H9 (cell line): ENCODE measurements at regions not wholly inside any gene's neighbourhood (a gene's known extent, or its start where the extent isn't known, plus 50 kb on each side); places are given as distances from the start of the nearest gene placed in this dataset.

ENCODE experiments used
- DNase-seq: peaks from one replicate; pipeline ENCODE4 v3.0.0-alpha.2; 2017
- H2AFZ ChIP-seq: one replicate; pipeline ENCODE4 v1.6.1; 2013; ENCODE audit warnings: mild to moderate bottlenecking, low read length, control low read depth, moderate library complexity
- H2AK5ac ChIP-seq: 2 replicates; pipeline ENCODE4 v1.6.1; 2013; ENCODE audit warnings: low read length, control low read depth, mixed read lengths; ENCODE audit not compliant: insufficient read length
- H2BK120ac ChIP-seq: one replicate; pipeline ENCODE4 v1.6.1; 2013; ENCODE audit warnings: low read depth, mild to moderate bottlenecking, low read length, control low read depth, inconsistent platforms; ENCODE audit not compliant: poor library complexity, severe bottlenecking
- H2BK12ac ChIP-seq: 2 replicates; pipeline ENCODE4 v1.6.1; 2013; ENCODE audit warnings: low read length, control low read depth, mixed read lengths, low read depth; ENCODE audit not compliant: insufficient read length
- H2BK15ac ChIP-seq: 2 replicates; pipeline ENCODE4 v1.6.1; 2013; ENCODE audit warnings: low read depth, low read length, control low read depth
- H2BK20ac ChIP-seq: one replicate; pipeline ENCODE4 v1.6.1; 2013; ENCODE audit warnings: low read depth, mild to moderate bottlenecking, low read length, control low read depth, inconsistent platforms; ENCODE audit not compliant: poor library complexity, severe bottlenecking
- H2BK5ac ChIP-seq: 2 replicates; pipeline ENCODE4 v1.6.1; 2013; ENCODE audit warnings: low read length, control low read depth, mixed read lengths; ENCODE audit not compliant: insufficient read length
- H3K14ac ChIP-seq: 2 replicates; pipeline ENCODE4 v1.6.1; 2013; ENCODE audit warnings: low read length, control low read depth; ENCODE audit not compliant: insufficient read depth
- H3K18ac ChIP-seq: 2 replicates; pipeline ENCODE4 v1.6.1; 2013; ENCODE audit warnings: low read depth, mild to moderate bottlenecking, mixed read lengths, low read length, control low read depth; ENCODE audit not compliant: insufficient read length
- H3K23ac ChIP-seq: 2 replicates; pipeline ENCODE4 v1.6.1; 2013; ENCODE audit warnings: low read length, control low read depth, mixed read lengths, low read depth; ENCODE audit not compliant: insufficient read length
- H3K23me2 ChIP-seq: 2 replicates; pipeline ENCODE4 v1.6.1; 2013; ENCODE audit warnings: low read depth, mild to moderate bottlenecking, mixed read lengths, low read length, control low read depth; ENCODE audit not compliant: insufficient read length, poor library complexity, severe bottlenecking
- H3K27ac ChIP-seq: 2 replicates; pipeline ENCODE4 v1.5.1; 2013; ENCODE audit warnings: low read length, control low read depth, mixed read lengths, low read depth; ENCODE audit not compliant: insufficient read length
- H3K27me3 ChIP-seq: 2 replicates; pipeline ENCODE4 v1.6.1; 2013; ENCODE audit warnings: low read length, control low read depth, inconsistent platforms; ENCODE audit not compliant: insufficient read depth
- H3K4ac ChIP-seq: 2 replicates; pipeline ENCODE4 v1.6.1; 2013; ENCODE audit warnings: low read depth, mild to moderate bottlenecking, control low read depth, inconsistent platforms, low read length, moderate library complexity
- H3K4me1 ChIP-seq: 2 replicates; pipeline ENCODE4 v1.6.1; 2013; ENCODE audit warnings: low read length, control low read depth, inconsistent platforms; ENCODE audit not compliant: insufficient read depth
- H3K4me2 ChIP-seq: 2 replicates; pipeline ENCODE4 v1.6.1; 2013; ENCODE audit warnings: low read length, control low read depth, mixed read lengths; ENCODE audit not compliant: insufficient read length, insufficient read depth
- H3K56ac ChIP-seq: 2 replicates; pipeline ENCODE4 v1.6.1; 2013; ENCODE audit warnings: low read depth, mild to moderate bottlenecking, mixed read lengths, low read length, control low read depth; ENCODE audit not compliant: insufficient read length
- H3K79me1 ChIP-seq: 2 replicates; pipeline ENCODE4 v1.6.1; 2013; ENCODE audit warnings: low read depth, mild to moderate bottlenecking, moderate library complexity, low read length, control low read depth, inconsistent platforms; ENCODE audit not compliant: insufficient read depth, poor library complexity, severe bottlenecking
- H3K79me2 ChIP-seq: 2 replicates; pipeline ENCODE4 v1.6.1; 2013; ENCODE audit warnings: low read length, control low read depth, inconsistent platforms; ENCODE audit not compliant: insufficient read depth
- H3K9ac ChIP-seq: 2 replicates; pipeline ENCODE4 v1.6.1; 2013; ENCODE audit warnings: low read length, control low read depth, mixed read lengths; ENCODE audit not compliant: insufficient read length; ENCODE audit errors: extremely low read depth
- H3K9me3 ChIP-seq: one replicate; pipeline ENCODE4 v1.6.1; 2013; ENCODE audit warnings: low read depth, low read length, inconsistent platforms; ENCODE audit not compliant: control insufficient read depth
- H3T11ph ChIP-seq: one replicate; pipeline ENCODE4 v1.6.1; 2013; ENCODE audit warnings: mild to moderate bottlenecking, low read length, control low read depth, inconsistent platforms
- H4K20me1 ChIP-seq: one replicate; pipeline ENCODE4 v1.6.1; 2013; ENCODE audit not compliant: control insufficient read depth, insufficient read length, insufficient read depth
- H4K5ac ChIP-seq: 2 replicates; pipeline ENCODE4 v1.6.1; 2013; ENCODE audit warnings: low read depth, mild to moderate bottlenecking, mixed read lengths, low read length, control low read depth; ENCODE audit not compliant: insufficient read length
- H4K8ac ChIP-seq: replicated peaks from 2 replicates; pipeline ENCODE4 v1.6.1; 2013; ENCODE audit warnings: low read length, control low read depth, mixed read lengths, low read depth; ENCODE audit not compliant: insufficient read length
- H4K91ac ChIP-seq: 2 replicates; pipeline ENCODE4 v1.6.1; 2013; ENCODE audit warnings: low read depth, mild to moderate bottlenecking, moderate library complexity, mixed read lengths, low read length, control low read depth; ENCODE audit not compliant: insufficient read length
- H3K27ac Mint-ChIP-seq, 3 experiments: 2 replicates in 2 of 3; 3 replicates in 1 of 3; pipeline ENCODE4 v1.8.0; 2020 to 2021; ENCODE audit warnings: mixed read lengths in 3 of 3, mild to moderate bottlenecking in 1 of 3, moderate library complexity in 1 of 3
- H3K27me3 Mint-ChIP-seq: 2 replicates; pipeline ENCODE4 v1.8.0; 2021; ENCODE audit warnings: low read depth, mild to moderate bottlenecking, moderate library complexity, mixed read lengths
- H3K36me3 Mint-ChIP-seq, 3 experiments: 2 replicates in 2 of 3; 3 replicates in 1 of 3; pipeline ENCODE4 v1.8.0; 2020 to 2021; ENCODE audit warnings: low read depth in 3 of 3, mixed read lengths in 3 of 3; ENCODE audit not compliant: insufficient read depth in 1 of 3
- H3K4me1 Mint-ChIP-seq, 2 experiments: 2 replicates each; pipeline ENCODE4 v1.8.0; 2020; ENCODE audit warnings: mixed read lengths in 2 of 2
- H3K4me3 Mint-ChIP-seq, 2 experiments: 2 replicates in 1 of 2; 3 replicates in 1 of 2; pipeline ENCODE4 v1.8.0; 2020 to 2021; ENCODE audit warnings: mild to moderate bottlenecking in 2 of 2, mixed read lengths in 2 of 2, moderate library complexity in 1 of 2
- H3K9me3 Mint-ChIP-seq, 2 experiments: 2 replicates in 1 of 2; 3 replicates in 1 of 2; pipeline ENCODE4 v1.8.0; 2020; ENCODE audit warnings: mild to moderate bottlenecking in 2 of 2, mixed read lengths in 2 of 2, moderate library complexity in 1 of 2
- CTCF ChIP-seq: fragments of 200-600 bp; sonication (generic); conservative IDR thresholded peaks from 3 replicates; pipeline ENCODE4 v1.8.0; 2021; ENCODE audit warnings: antibody characterized with exemption, mild to moderate bottlenecking
- WGBS: extraction: QIAGEN DNeasy Blood & Tissue Kit; methylation state at CpG from one replicate; pipeline ENCODE4 v1.1.7; 2013; ENCODE audit warnings: missing lambda C conversion rate, low lambda C conversion rate, mixed read lengths; ENCODE audit not compliant: insufficient read length; ENCODE audit errors: extremely low coverage; 5-methylcytosine and 5-hydroxymethylcytosine counted together

GRCh38 chr21:25189497-25189896, 417.8 kb downstream of the MRPL39 start:
- Mint-ChIP-seq H3K27ac (no peak overlapping the region), H3K9me3 (peaks cover 27 to 48% of the 10 kb centered on the region in 2 experiments), H3K4me1 (no peaks in the 10 kb centered on the region), H3K36me3 (no peaks in the 10 kb centered on the region; a peak in 1 of 7 replicates), H3K27me3 (no peaks in the 10 kb centered on the region), H3K4me3 (no peak overlapping the region)
- H2AK5ac ChIP-seq: no peak overlapping the region
- H3K79me1 ChIP-seq: no peaks in the 10 kb centered on the region
- H3K9me3 ChIP-seq: no peaks in the 10 kb centered on the region
- no peaks in the 10 kb centered on the region for H3K23me2 ChIP-seq
- no peak overlapping the region for H4K91ac ChIP-seq
- no peak overlapping the region for H3K56ac ChIP-seq
- no peak overlapping the region for H3K14ac ChIP-seq
- H2BK20ac ChIP-seq: no peak overlapping the region
- H3K4me2 ChIP-seq: no peak overlapping the region
- H3K4me1 ChIP-seq: no peaks in the 10 kb centered on the region; the same call in 1 of the 2 replicates
- H2BK5ac ChIP-seq: no peak overlapping the region
- no peaks in the 10 kb centered on the region for H3K79me2 ChIP-seq
- no peak overlapping the region for H3T11ph ChIP-seq
- no peak overlapping the region for H3K18ac ChIP-seq
- H3K4ac ChIP-seq: no peak overlapping the region
- H3K9ac ChIP-seq: no peak overlapping the region
- H4K5ac ChIP-seq: no peak overlapping the region
- H3K27ac ChIP-seq: no peak overlapping the region
- no peak overlapping the region for H2BK12ac ChIP-seq
- no peak for TF ChIP-seq CTCF
- H3K27me3 ChIP-seq: no peaks in the 10 kb centered on the region
- H2BK120ac ChIP-seq: no peak overlapping the region
- WGBS: no CpG with 5 or more reads among the region's 2 CpGs
- H4K8ac ChIP-seq: no peak overlapping the region
- H4K20me1 ChIP-seq: no peaks in the 10 kb centered on the region
- H2AFZ ChIP-seq: no peak overlapping the region
- H2BK15ac ChIP-seq: no peak overlapping the region
- DNase-seq: no peak
- H3K23ac ChIP-seq: no peak overlapping the region
